ENCODE measurements at regions not wholly inside any gene's neighbourhood (a gene's known extent, or its start where the extent isn't known, plus 50 kb on each side); places are given as distances from the start of the nearest gene placed in this dataset.

DNA sequence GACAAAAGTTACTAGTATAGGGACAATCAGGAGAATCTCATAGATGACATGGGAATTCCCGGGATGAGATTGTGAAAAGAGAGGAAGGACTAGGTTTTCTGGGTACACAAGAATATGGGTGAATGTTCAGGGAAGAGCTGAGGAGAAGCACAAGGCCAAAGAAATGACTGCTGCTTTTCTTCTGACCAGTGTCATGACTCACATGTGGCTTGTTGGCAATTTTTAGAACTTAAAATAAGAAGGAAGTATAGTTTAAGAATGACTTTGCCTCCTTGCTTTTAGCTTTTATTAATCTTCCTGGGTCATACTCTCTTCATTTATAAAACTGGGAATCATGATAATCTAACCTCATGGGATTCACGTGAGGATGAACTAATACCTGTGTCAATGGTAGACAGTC, 652.4 kb upstream of the MEF2C start:
- Histone ChIP-seq H3K4me1 (ENCODE audit: control insufficient read depth, insufficient read depth, low read length) (no peaks in the 10 kb centered on the region), H3K9me3 (ENCODE audit: control insufficient read depth, insufficient read depth, low read depth, low read length) (no peaks in the 10 kb centered on the region), H3K27me3 (ENCODE audit: control insufficient read depth, insufficient read depth, low read length) (no peaks in the 10 kb centered on the region), H3K4me3 (ENCODE audit: low read depth in 2 of 2, low read length in 2 of 2) (no peak overlapping the region), H3K27ac (ENCODE audit: low read length) (no peak overlapping the region), H3K36me3 (ENCODE audit: control insufficient read depth, insufficient read depth, low read length) (no peaks in the 10 kb centered on the region)
- in situ Hi-C loops (cut with HindIII; ENCODE audit: low pct_unique_long_range_greater_than_20kb, low sequenced_read_pairs) (no loop called here), intact Hi-C loops (cut with micrococcal nuclease; ENCODE audit: unreplicated experiment) (no loop called here)
- POLR2A ChIA-PET, result no interaction called here
- ATAC-seq (no peak), DNase-seq (ENCODE audit: low read depth, low spot score) (no peak)
- CTCF ChIA-PET, result interaction anchor here (0.6 kb wide), 1 partner anchor 17 kb away, joined by 3 read pairs; no protein-coding TSS in a partner anchor
- no TSS peak for BruUV-seq (replicated peaks)
- TF ChIP-seq, protein P1, sequence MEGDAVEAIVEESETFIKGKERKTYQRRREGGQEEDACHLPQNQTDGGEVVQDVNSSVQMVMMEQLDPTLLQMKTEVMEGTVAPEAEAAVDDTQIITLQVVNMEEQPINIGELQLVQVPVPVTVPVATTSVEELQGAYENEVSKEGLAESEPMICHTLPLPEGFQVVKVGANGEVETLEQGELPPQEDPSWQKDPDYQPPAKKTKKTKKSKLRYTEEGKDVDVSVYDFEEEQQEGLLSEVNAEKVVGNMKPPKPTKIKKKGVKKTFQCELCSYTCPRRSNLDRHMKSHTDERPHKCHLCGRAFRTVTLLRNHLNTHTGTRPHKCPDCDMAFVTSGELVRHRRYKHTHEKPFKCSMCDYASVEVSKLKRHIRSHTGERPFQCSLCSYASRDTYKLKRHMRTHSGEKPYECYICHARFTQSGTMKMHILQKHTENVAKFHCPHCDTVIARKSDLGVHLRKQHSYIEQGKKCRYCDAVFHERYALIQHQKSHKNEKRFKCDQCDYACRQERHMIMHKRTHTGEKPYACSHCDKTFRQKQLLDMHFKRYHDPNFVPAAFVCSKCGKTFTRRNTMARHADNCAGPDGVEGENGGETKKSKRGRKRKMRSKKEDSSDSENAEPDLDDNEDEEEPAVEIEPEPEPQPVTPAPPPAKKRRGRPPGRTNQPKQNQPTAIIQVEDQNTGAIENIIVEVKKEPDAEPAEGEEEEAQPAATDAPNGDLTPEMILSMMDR (IDR thresholded peaks at IDR 0.05), result no peak

GRCh38 chr5:89534331-89534730, 651.3 kb upstream of the MEF2C start:
- in situ Hi-C loops (cut with HindIII; ENCODE audit: low pct_unique_long_range_greater_than_20kb, low sequenced_read_pairs), result no loop called here
- TF ChIP-seq SIN3A (IDR thresholded peaks at IDR 0.05; ENCODE audit: borderline replicate concordance, insufficient read depth, low read depth, low read length) (no peak), TCF7L2 (IDR thresholded peaks at IDR 0.05; ENCODE audit: low read depth, low read length) (no peak), REST (IDR thresholded peaks at IDR 0.05; ENCODE audit: insufficient read depth in 1 of 2, low read depth in 2 of 2, low read length in 1 of 2) (no peak), POLR2AphosphoS5 (IDR thresholded peaks at IDR 0.05; ENCODE audit: low read depth, low read length) (no peak)
- TF ChIP-seq, protein P1 (IDR thresholded peaks at IDR 0.05), result no peak
- DNase-seq (ENCODE audit: low read depth, low spot score) (no peak), ATAC-seq (no peak)
- BruUV-seq (replicated peaks), result no TSS peak
- Histone ChIP-seq H3K27me3 (ENCODE audit: control insufficient read depth, insufficient read depth, low read length) (no peaks in the 10 kb centered on the region), H3K27ac (ENCODE audit: low read length) (no peak overlapping the region), H3K36me3 (ENCODE audit: control insufficient read depth, insufficient read depth, low read length) (no peaks in the 10 kb centered on the region), H3K4me1 (ENCODE audit: control insufficient read depth, insufficient read depth, low read length) (no peaks in the 10 kb centered on the region), H3K4me3 (ENCODE audit: low read depth in 2 of 2, low read length in 2 of 2) (no peak overlapping the region), H3K9me3 (ENCODE audit: control insufficient read depth, insufficient read depth, low read depth, low read length) (no peaks in the 10 kb centered on the region)
- ChIA-PET CTCF (no interaction called here), POLR2A (no interaction called here)
- intact Hi-C loops (cut with micrococcal nuclease; ENCODE audit: unreplicated experiment), result no loop called here

DNA sequence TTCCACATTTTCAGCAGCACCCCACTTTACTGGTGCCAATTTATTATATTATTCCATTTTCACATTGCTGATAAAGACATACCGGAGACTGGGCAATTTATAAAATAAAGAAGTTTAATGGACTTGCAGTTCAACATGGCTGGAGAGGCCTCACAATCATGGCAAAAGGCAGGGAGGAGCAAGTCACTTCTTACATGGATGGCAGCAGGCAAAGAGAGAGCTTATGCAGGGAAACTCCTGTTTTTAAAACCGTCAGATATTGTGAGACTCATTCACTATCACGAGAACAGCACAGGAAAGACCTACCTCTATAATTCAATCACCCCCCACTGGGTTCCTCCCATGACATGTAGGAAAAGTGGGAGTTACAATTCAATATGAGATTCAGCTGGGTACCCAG, 641.8 kb upstream of the MEF2C start:
- ChIA-PET POLR2A (no interaction called here), CTCF (no interaction called here)
- no TSS peak for BruUV-seq (replicated peaks)
- no peak for ATAC-seq
- in situ Hi-C loops (cut with HindIII; ENCODE audit: low pct_unique_long_range_greater_than_20kb, low sequenced_read_pairs), result no loop called here
- H3K27me3 ChIP-seq (ENCODE audit: control insufficient read depth, insufficient read depth, low read length), result no peaks in the 10 kb centered on the region
- intact Hi-C loops (cut with micrococcal nuclease; ENCODE audit: unreplicated experiment), result no loop called here
- H3K4me3 ChIP-seq (ENCODE audit: low read depth in 2 of 2, low read length in 2 of 2), result no peak overlapping the region
- no peak for DNase-seq (ENCODE audit: low read depth, low spot score)
- H3K4me1 ChIP-seq (ENCODE audit: control insufficient read depth, insufficient read depth, low read length), result no peaks in the 10 kb centered on the region
- H3K36me3 ChIP-seq (ENCODE audit: control insufficient read depth, insufficient read depth, low read length), result no peaks in the 10 kb centered on the region
- no peaks in the 10 kb centered on the region for H3K9me3 ChIP-seq (ENCODE audit: control insufficient read depth, insufficient read depth, low read depth, low read length)
- no peak overlapping the region for H3K27ac ChIP-seq (ENCODE audit: low read length)
- TF ChIP-seq SIN3A (IDR thresholded peaks at IDR 0.05; ENCODE audit: borderline replicate concordance, insufficient read depth, low read depth, low read length) (no peak), POLR2AphosphoS5 (IDR thresholded peaks at IDR 0.05; ENCODE audit: low read depth, low read length) (no peak), TCF7L2 (IDR thresholded peaks at IDR 0.05; ENCODE audit: low read depth, low read length) (no peak), REST (IDR thresholded peaks at IDR 0.05; ENCODE audit: insufficient read depth in 1 of 2, low read depth in 2 of 2, low read length in 1 of 2) (no peak)
- TF ChIP-seq, protein P1 (IDR thresholded peaks at IDR 0.05), result no peak
